GM12891 (cell line): ENCODE measurements at regions not wholly inside any gene's neighbourhood (a gene's known extent, or its start where the extent isn't known, plus 50 kb on each side); places are given as distances from the start of the nearest gene placed in this dataset.

Experiments
- PAX5 ChIP-seq: IDR thresholded peaks from 2 replicates; pipeline ENCODE4 v1.6.1; 2011; ENCODE audit warnings: low read length, moderate library complexity, mild to moderate bottlenecking; ENCODE audit not compliant: insufficient read depth, severe bottlenecking
- POLR2A ChIP-seq: IDR thresholded peaks from 2 replicates; pipeline ENCODE4 v1.6.1; 2011; ENCODE audit warnings: low read depth, low read length, control low read depth
- POLR2AphosphoS5 ChIP-seq: IDR thresholded peaks from 2 replicates; pipeline ENCODE4 v1.6.1; 2011; ENCODE audit warnings: low read depth, low read length, control low read depth
- POU2F2 ChIP-seq: IDR thresholded peaks from 2 replicates; pipeline ENCODE4 v1.6.1; 2011; ENCODE audit warnings: low read depth, mild to moderate bottlenecking, control low read depth, low read length, moderate library complexity

DNA sequence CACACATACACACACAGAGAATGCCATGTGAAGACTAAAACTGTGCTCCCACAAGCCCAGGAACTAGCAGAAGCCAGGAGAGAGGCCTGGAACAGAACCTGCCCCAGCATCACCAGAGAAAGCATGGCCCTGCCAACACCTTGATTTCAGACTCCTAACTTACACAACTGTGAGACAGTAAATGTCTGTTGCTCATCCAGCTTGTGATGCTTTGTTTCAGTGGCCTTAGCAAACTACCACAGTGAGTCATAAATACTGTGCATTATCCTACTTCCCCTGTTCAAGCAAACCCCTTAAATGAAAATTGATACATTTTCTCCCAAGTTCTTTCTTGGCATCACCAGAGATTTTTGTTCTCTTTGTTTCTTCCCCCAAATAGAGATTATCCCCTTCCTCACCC, 1539.4 kb upstream of the TENM4 start:
- TF ChIP-seq PAX5 (no peak), POU2F2 (no peak), POLR2A (no peak), POLR2AphosphoS5 (no peak)
